HL-60 (cell line): ENCODE measurements at regions not wholly inside any gene's neighbourhood (a gene's known extent, or its start where the extent isn't known, plus 50 kb on each side); places are given as distances from the start of the nearest gene placed in this dataset.

ENCODE experiments used
- GABPA ChIP-seq: IDR thresholded peaks from 2 replicates; pipeline ENCODE4 v1.6.1; 2012; ENCODE audit warnings: low read depth
- POLR2AphosphoS5 ChIP-seq: IDR thresholded peaks from 2 replicates; pipeline ENCODE4 v1.6.1; 2012; ENCODE audit warnings: low read depth
- TF ChIP-seq, protein P1 (sequence below): IDR thresholded peaks from 2 replicates; pipeline ENCODE4 v1.6.1; 2012; ENCODE audit warnings: low read depth; ENCODE audit not compliant: insufficient replicate concordance

DNA sequence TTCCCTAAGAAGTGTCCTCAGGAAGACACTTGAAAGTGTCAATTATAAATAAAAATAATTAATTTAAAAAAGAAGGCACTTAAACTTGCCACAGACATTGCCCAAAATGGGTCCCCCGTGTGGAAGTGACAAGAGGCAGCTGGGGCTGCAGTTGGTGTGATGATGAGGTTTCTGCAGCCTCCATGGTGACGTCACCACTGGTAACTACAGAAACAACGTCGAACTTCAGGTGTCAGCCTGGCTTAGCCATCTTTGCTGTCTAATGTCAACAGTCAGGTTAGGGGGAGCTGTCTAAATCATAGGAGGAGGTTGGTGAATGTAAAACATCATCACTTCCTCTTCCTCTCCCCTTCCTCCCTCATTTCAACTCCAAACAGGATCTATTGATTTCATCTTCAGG lies 328.6 kb downstream of the MN1 start:
- TF ChIP-seq POLR2AphosphoS5 (no peak), GABPA (no peak)
- TF ChIP-seq, protein P1, sequence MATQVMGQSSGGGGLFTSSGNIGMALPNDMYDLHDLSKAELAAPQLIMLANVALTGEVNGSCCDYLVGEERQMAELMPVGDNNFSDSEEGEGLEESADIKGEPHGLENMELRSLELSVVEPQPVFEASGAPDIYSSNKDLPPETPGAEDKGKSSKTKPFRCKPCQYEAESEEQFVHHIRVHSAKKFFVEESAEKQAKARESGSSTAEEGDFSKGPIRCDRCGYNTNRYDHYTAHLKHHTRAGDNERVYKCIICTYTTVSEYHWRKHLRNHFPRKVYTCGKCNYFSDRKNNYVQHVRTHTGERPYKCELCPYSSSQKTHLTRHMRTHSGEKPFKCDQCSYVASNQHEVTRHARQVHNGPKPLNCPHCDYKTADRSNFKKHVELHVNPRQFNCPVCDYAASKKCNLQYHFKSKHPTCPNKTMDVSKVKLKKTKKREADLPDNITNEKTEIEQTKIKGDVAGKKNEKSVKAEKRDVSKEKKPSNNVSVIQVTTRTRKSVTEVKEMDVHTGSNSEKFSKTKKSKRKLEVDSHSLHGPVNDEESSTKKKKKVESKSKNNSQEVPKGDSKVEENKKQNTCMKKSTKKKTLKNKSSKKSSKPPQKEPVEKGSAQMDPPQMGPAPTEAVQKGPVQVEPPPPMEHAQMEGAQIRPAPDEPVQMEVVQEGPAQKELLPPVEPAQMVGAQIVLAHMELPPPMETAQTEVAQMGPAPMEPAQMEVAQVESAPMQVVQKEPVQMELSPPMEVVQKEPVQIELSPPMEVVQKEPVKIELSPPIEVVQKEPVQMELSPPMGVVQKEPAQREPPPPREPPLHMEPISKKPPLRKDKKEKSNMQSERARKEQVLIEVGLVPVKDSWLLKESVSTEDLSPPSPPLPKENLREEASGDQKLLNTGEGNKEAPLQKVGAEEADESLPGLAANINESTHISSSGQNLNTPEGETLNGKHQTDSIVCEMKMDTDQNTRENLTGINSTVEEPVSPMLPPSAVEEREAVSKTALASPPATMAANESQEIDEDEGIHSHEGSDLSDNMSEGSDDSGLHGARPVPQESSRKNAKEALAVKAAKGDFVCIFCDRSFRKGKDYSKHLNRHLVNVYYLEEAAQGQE = no peak
